Caco-2 (cell line): ENCODE measurements at regions not wholly inside any gene's neighbourhood (a gene's known extent, or its start where the extent isn't known, plus 50 kb on each side); places are given as distances from the start of the nearest gene placed in this dataset.

Experiments
- BruUV-seq: library from RNA; stranded (reverse); fragments of 400-500 nt; replicated peaks from 2 replicates; lab custom pipeline; 2021; lab: Mats Ljungman, UMichigan
- CTCF ChIA-PET: fragments of 300-600 bp; sonication (Branson Sonifier 250); formaldehyde crosslinking; loops from one replicate; lab custom pipeline; 2022; ENCODE audit warnings: antibody characterized with exemption; lab: Charles Lee
- POLR2A ChIA-PET: fragments of 300-600 bp; sonication (Branson Sonifier 250); formaldehyde crosslinking; loops from one replicate; lab custom pipeline; 2022; ENCODE audit warnings: antibody characterized with exemption; lab: Charles Lee
- DNase-seq, 2 experiments: peaks; one replicate each; pipeline versions ENCODE4 v3.0.0 to v3.0.0-alpha.2; 2020 to 2022
- H3K27me3 ChIP-seq: replicated peaks from 2 replicates; pipeline ENCODE4 v1.6.0; 2011; ENCODE audit warnings: low read length; ENCODE audit not compliant: control insufficient read depth, insufficient read depth
- H3K36me3 ChIP-seq: 2 replicates; pipeline ENCODE4 v1.5.1; 2011; ENCODE audit warnings: low read length; ENCODE audit not compliant: control insufficient read depth, insufficient read depth
- H3K4me1 ChIP-seq: fragments of 250-450 bp; sonication (Bioruptor Pico); 2 replicates; pipeline ENCODE4 v1.5.1; 2020; ENCODE audit warnings: mild to moderate bottlenecking
- H3K4me3 ChIP-seq: 2 replicates; pipeline ENCODE4 v1.5.1; 2011; ENCODE audit warnings: low read depth, mild to moderate bottlenecking, control low read depth, low read length
- H3K9me3 ChIP-seq: fragments of 250-450 bp; sonication (Bioruptor Pico); 2 replicates; pipeline ENCODE4 v1.5.1; 2020; ENCODE audit warnings: mild to moderate bottlenecking, moderate library complexity
- H3K27ac Mint-ChIP-seq: one replicate; pipeline ENCODE4 v1.8.0; 2022; ENCODE audit warnings: mixed read lengths; ENCODE audit not compliant: unreplicated experiment
- H3K27me3 Mint-ChIP-seq: one replicate; pipeline ENCODE4 v1.8.0; 2022; ENCODE audit warnings: mixed read lengths; ENCODE audit not compliant: insufficient read depth, unreplicated experiment
- H3K36me3 Mint-ChIP-seq: one replicate; pipeline ENCODE4 v1.8.0; 2022; ENCODE audit warnings: mild to moderate bottlenecking, mixed read lengths; ENCODE audit not compliant: insufficient read depth, unreplicated experiment
- H3K4me1 Mint-ChIP-seq: one replicate; pipeline ENCODE4 v1.8.0; 2022; ENCODE audit warnings: low read depth, mixed read lengths; ENCODE audit not compliant: unreplicated experiment
- H3K4me3 Mint-ChIP-seq: one replicate; pipeline ENCODE4 v1.8.0; 2022; ENCODE audit warnings: mild to moderate bottlenecking, moderate library complexity, mixed read lengths; ENCODE audit not compliant: unreplicated experiment
- H3K9me3 Mint-ChIP-seq: one replicate; pipeline ENCODE4 v1.8.0; 2022; ENCODE audit warnings: mixed read lengths; ENCODE audit not compliant: unreplicated experiment
- intact Hi-C: fragments of 100-400 bp; cut with micrococcal nuclease; formaldehyde crosslinking; loops from one replicate; pipeline ENCODE4 v1.10.0; 2022; ENCODE audit not compliant: unreplicated experiment
- TF ChIP-seq, protein P1 (sequence below), 2 experiments: fragments of 200-600 bp in 1 of 2; IDR thresholded peaks; 1 replicate in 1 of 2; 2 replicates in 1 of 2; pipeline versions ENCODE4 v1.5.1 to v1.8.0; 2011 to 2022; ENCODE audit warnings: antibody characterized with exemption in 1 of 2, control low read depth in 1 of 2, inconsistent platforms in 1 of 2, low read depth in 1 of 2, low read length in 1 of 2, mild to moderate bottlenecking in 1 of 2, moderate library complexity in 1 of 2; ENCODE audit not compliant: insufficient read depth in 1 of 2, severe bottlenecking in 1 of 2, unreplicated experiment in 1 of 2

DNA sequence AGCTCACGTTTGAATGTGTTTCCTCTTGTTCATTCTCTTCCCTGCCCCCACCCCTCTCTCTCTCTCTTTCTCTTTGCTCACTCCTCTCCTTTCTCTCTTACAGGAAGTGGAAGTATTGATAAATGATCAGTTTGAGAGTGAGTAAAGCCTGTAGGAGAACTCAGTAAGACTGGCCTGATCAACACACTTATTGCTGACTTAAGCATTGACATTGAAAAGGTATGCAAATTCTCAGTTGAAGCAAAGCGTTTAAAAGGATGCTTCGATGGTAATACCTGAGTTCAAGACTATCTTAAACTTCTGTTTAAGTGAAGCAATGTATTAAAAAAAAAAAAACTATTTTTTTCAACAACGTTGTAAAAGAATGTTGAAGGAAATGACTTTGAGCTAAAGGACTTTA is 115.7 kb upstream of the DDX18 start:
- no peak for DNase-seq

DNA sequence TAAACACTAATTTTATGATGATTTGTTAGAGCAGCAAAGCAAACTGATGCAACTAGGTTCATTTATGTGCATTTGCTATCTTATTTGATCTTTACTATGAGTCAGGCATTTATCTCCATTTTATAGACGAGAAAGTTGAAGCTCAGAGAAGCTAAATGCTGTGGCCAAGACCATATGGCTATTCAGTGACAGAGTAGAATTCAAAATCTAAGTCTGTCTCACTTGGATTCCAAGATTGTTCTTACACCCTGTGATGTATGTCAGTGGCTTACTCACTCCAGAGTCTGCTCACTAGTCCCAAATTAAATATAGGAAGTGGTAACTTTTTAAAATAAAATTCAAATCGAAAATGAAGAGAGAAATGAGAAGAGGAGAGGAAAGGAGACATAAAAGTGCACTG is 114.0 kb upstream of the DDX18 start:
- ChIA-PET POLR2A (no interaction called here), CTCF (no interaction called here)
- Mint-ChIP-seq H3K9me3 (no peaks in the 10 kb centered on the region), H3K4me1 (no peaks in the 10 kb centered on the region), H3K27me3 (no peaks in the 10 kb centered on the region), H3K27ac (no peak overlapping the region), H3K4me3 (no peak overlapping the region), H3K36me3 (no peaks in the 10 kb centered on the region)
- no peaks in the 10 kb centered on the region for H3K27me3 ChIP-seq
- TF ChIP-seq, protein P1, sequence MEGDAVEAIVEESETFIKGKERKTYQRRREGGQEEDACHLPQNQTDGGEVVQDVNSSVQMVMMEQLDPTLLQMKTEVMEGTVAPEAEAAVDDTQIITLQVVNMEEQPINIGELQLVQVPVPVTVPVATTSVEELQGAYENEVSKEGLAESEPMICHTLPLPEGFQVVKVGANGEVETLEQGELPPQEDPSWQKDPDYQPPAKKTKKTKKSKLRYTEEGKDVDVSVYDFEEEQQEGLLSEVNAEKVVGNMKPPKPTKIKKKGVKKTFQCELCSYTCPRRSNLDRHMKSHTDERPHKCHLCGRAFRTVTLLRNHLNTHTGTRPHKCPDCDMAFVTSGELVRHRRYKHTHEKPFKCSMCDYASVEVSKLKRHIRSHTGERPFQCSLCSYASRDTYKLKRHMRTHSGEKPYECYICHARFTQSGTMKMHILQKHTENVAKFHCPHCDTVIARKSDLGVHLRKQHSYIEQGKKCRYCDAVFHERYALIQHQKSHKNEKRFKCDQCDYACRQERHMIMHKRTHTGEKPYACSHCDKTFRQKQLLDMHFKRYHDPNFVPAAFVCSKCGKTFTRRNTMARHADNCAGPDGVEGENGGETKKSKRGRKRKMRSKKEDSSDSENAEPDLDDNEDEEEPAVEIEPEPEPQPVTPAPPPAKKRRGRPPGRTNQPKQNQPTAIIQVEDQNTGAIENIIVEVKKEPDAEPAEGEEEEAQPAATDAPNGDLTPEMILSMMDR (IDR thresholded peaks at IDR 0.05; ENCODE audit: insufficient read depth in 1 of 2, low read depth in 1 of 2, low read length in 1 of 2, severe bottlenecking in 1 of 2, unreplicated experiment in 1 of 2) = no peak
- BruUV-seq = no TSS peak
- H3K4me1 ChIP-seq = no peaks in the 10 kb centered on the region
- H3K9me3 ChIP-seq = no peaks in the 10 kb centered on the region
- H3K4me3 ChIP-seq = no peak overlapping the region
- intact Hi-C loops = loop anchor here (1.0 to 5.0 kb wide), 2 partner anchors 44 to 228 kb away; no protein-coding TSS in a partner anchor
- no peaks in the 10 kb centered on the region for H3K36me3 ChIP-seq
- DNase-seq = no peak

More for the DNA sequence above, 115.7 kb upstream of the DDX18 start:
- Histone ChIP-seq H3K4me1 (no peaks in the 10 kb centered on the region), H3K36me3 (no peaks in the 10 kb centered on the region), H3K4me3 (no peak overlapping the region), H3K27me3 (no peaks in the 10 kb centered on the region), H3K9me3 (no peaks in the 10 kb centered on the region)
- intact Hi-C loops = no loop called here
- TF ChIP-seq, protein P1 (IDR thresholded peaks at IDR 0.05; ENCODE audit: insufficient read depth in 1 of 2, low read depth in 1 of 2, low read length in 1 of 2, severe bottlenecking in 1 of 2, unreplicated experiment in 1 of 2) = no peak
- Mint-ChIP-seq H3K4me3 (no peak overlapping the region), H3K27ac (no peak overlapping the region), H3K27me3 (no peaks in the 10 kb centered on the region), H3K36me3 (no peaks in the 10 kb centered on the region), H3K9me3 (no peaks in the 10 kb centered on the region), H3K4me1 (no peaks in the 10 kb centered on the region)
- no TSS peak for BruUV-seq
- ChIA-PET CTCF (interaction anchor here (0.8 kb wide), 1 partner anchor 157 kb away, joined by 3 read pairs; no protein-coding TSS in a partner anchor), POLR2A (no interaction called here)

- H3K27me3 Mint-ChIP-seq = no peaks in the 10 kb centered on the region
- TF ChIP-seq, protein P1 (IDR thresholded peaks at IDR 0.05; ENCODE audit: insufficient read depth in 1 of 2, low read depth in 1 of 2, low read length in 1 of 2, severe bottlenecking in 1 of 2, unreplicated experiment in 1 of 2) = no peak
- BruUV-seq = no TSS peak
- no peaks in the 10 kb centered on the region for H3K4me1 ChIP-seq
- H3K9me3 ChIP-seq = no peaks in the 10 kb centered on the region
- POLR2A ChIA-PET = no interaction called here
- intact Hi-C loops = loop anchor here (5.0 kb wide), 1 partner anchor 229 kb away; no protein-coding TSS in a partner anchor
- CTCF ChIA-PET = no interaction called here
- no peaks in the 10 kb centered on the region for H3K4me1 Mint-ChIP-seq
- no peak overlapping the region for H3K4me3 ChIP-seq
- no peaks in the 10 kb centered on the region for H3K27me3 ChIP-seq
- H3K36me3 ChIP-seq = no peaks in the 10 kb centered on the region
- no peak overlapping the region for H3K4me3 Mint-ChIP-seq
- no peak overlapping the region for H3K27ac Mint-ChIP-seq
- DNase-seq = no peak
- no peaks in the 10 kb centered on the region for H3K9me3 Mint-ChIP-seq
- H3K36me3 Mint-ChIP-seq = no peaks in the 10 kb centered on the region
Observed at GRCh38 chr2:117701365-117701764, 113.1 kb upstream of the DDX18 start.
